DOHH2 (cell line): ENCODE measurements at regions not wholly inside any gene's neighbourhood (a gene's known extent, or its start where the extent isn't known, plus 50 kb on each side); places are given as distances from the start of the nearest gene placed in this dataset.

Experiments used
- CTCF ChIP-seq: fragments of 200-600 bp; sonication (generic); IDR thresholded peaks from one replicate; pipeline ENCODE4 v1.5.1; 2014; ENCODE audit warnings: antibody characterized with exemption, mild to moderate bottlenecking, low read depth, low read length; ENCODE audit not compliant: poor library complexity, severe bottlenecking
- EZH2phosphoT487 ChIP-seq: fragments of 200-600 bp; sonication (generic); IDR thresholded peaks from 2 replicates; pipeline ENCODE4 v1.6.1; 2017; ENCODE audit warnings: borderline replicate concordance, mild to moderate bottlenecking, antibody characterized with exemption, low read length, moderate library complexity, mixed read lengths

GRCh38 chr17:33639103-33639880 is 346.2 kb upstream of the ASIC2 start:
- TF ChIP-seq CTCF, result no peak
- TF ChIP-seq EZH2phosphoT487, result no peak
